ENCODE measurements at regions not wholly inside any gene's neighbourhood (a gene's known extent, or its start where the extent isn't known, plus 50 kb on each side); places are given as distances from the start of the nearest gene placed in this dataset.

DNA sequence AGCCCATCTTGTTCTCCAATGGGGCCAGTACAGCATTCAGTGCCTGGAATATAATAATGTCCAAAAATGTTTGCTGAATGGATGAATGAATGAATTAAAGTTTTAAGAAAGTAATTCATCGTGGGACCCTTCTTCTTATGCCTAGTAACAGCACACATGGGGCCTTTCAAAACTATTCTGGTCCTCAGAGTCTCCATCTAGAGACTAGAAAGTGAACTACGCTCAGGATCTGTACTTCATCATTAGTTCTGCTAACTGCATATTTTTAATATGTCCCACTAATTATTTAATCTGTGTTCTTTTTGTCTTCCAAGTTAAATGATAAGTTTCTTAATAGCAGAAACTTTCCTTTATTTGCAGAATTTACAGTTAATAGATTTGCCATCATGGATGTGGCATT lies 172.5 kb downstream of the SMAD2 start:
- no peaks in the 10 kb centered on the region; the same call in 1 of the 2 replicates for H3K9me3 ChIP-seq (ENCODE audit: insufficient read depth, low read length)
- no peaks in the 10 kb centered on the region for H3F3A ChIP-seq (ENCODE audit: insufficient read depth)
- H3K27ac ChIP-seq (ENCODE audit: low read depth, low read length): no peak overlapping the region
- H3K4me2 ChIP-seq (ENCODE audit: low read depth, low read length, poor library complexity, severe bottlenecking): no peak overlapping the region
- H3K9ac ChIP-seq (ENCODE audit: low read length): no peak overlapping the region
- H3K36me3 ChIP-seq (ENCODE audit: low read length): no peaks in the 10 kb centered on the region
- H4K20me1 ChIP-seq (ENCODE audit: low read depth, low read length): no peaks in the 10 kb centered on the region
- no peaks in the 10 kb centered on the region for H3K79me2 ChIP-seq (ENCODE audit: insufficient read depth, low read length)
- H3K9me2 ChIP-seq (replicated peaks; ENCODE audit: insufficient read depth, low read length): no peaks in the 10 kb centered on the region
- no peak overlapping the region for H2AFZ ChIP-seq (ENCODE audit: low read depth, low read length, severe bottlenecking)
- H3K27me3 ChIP-seq (ENCODE audit: low read length): no peaks in the 10 kb centered on the region
- no peak overlapping the region for H3K4me3 ChIP-seq (ENCODE audit: insufficient read depth, low read length, poor library complexity, severe bottlenecking)
- no peak for TF ChIP-seq EZH2phosphoT487 (conservative IDR thresholded peaks at IDR 0.05; ENCODE audit: low read length)
- peak; percentile 36 for TF ChIP-seq CTCF (IDR thresholded peaks at IDR 0.05; ENCODE audit: insufficient read depth, low read length, poor library complexity, severe bottlenecking)

- no peaks in the 10 kb centered on the region for H3K36me3 ChIP-seq (ENCODE audit: low read length)
- H3K27me3 ChIP-seq (ENCODE audit: low read length): no peaks in the 10 kb centered on the region
- no peaks in the 10 kb centered on the region for H3K79me2 ChIP-seq (ENCODE audit: insufficient read depth, low read length)
- no peaks in the 10 kb centered on the region for H3K9me2 ChIP-seq (replicated peaks; ENCODE audit: insufficient read depth, low read length)
- TF ChIP-seq CTCF (IDR thresholded peaks at IDR 0.05; ENCODE audit: insufficient read depth, low read length, poor library complexity, severe bottlenecking) (peak; percentile 100), EZH2phosphoT487 (conservative IDR thresholded peaks at IDR 0.05; ENCODE audit: low read length) (no peak)
- no peak overlapping the region for H3K27ac ChIP-seq (ENCODE audit: low read depth, low read length)
- no peak overlapping the region for H3K9ac ChIP-seq (ENCODE audit: low read length)
- H3K4me2 ChIP-seq (ENCODE audit: low read depth, low read length, poor library complexity, severe bottlenecking): no peak overlapping the region
- no peaks in the 10 kb centered on the region; the same call in 1 of the 2 replicates for H3K9me3 ChIP-seq (ENCODE audit: insufficient read depth, low read length)
- no peak overlapping the region for H2AFZ ChIP-seq (ENCODE audit: low read depth, low read length, severe bottlenecking)
- H3F3A ChIP-seq (ENCODE audit: insufficient read depth): no peaks in the 10 kb centered on the region
- no peak overlapping the region for H3K4me3 ChIP-seq (ENCODE audit: insufficient read depth, low read length, poor library complexity, severe bottlenecking)
- H4K20me1 ChIP-seq (ENCODE audit: low read depth, low read length): no peaks in the 10 kb centered on the region
These were observed 174.0 kb downstream of the SMAD2 start for GRCh38 chr18:47756364-47757016.

DNA sequence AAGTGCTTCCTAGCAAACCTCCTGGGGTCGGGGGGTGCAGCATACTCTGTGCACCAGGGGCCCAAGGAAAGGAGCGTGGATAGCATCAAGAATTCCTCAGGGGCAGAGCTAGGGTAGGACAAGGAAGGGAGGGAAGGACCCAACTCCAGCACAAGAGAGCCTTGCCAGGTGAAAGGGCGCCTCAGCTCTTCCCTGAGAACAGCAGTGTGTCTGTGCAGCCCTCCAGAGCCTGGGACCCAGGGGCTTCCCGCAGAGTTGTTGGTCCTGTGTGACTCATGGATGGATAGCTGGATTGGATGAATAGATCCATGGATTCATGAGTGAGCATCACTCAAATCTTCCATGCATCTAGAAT lies 175.4 kb downstream of the SMAD2 start:
- TF ChIP-seq EZH2phosphoT487 (conservative IDR thresholded peaks at IDR 0.05; ENCODE audit: low read length) (no peak), CTCF (IDR thresholded peaks at IDR 0.05; ENCODE audit: insufficient read depth, low read length, poor library complexity, severe bottlenecking) (no peak)
- no peak overlapping the region for H3K27ac ChIP-seq (ENCODE audit: low read depth, low read length)
- H4K20me1 ChIP-seq (ENCODE audit: low read depth, low read length): no peaks in the 10 kb centered on the region
- no peaks in the 10 kb centered on the region for H3K9me2 ChIP-seq (replicated peaks; ENCODE audit: insufficient read depth, low read length)
- no peaks in the 10 kb centered on the region for H3K79me2 ChIP-seq (ENCODE audit: insufficient read depth, low read length)
- H3K27me3 ChIP-seq (ENCODE audit: low read length): no peaks in the 10 kb centered on the region
- H3K36me3 ChIP-seq (ENCODE audit: low read length): no peaks in the 10 kb centered on the region
- no peak overlapping the region for H3K4me2 ChIP-seq (ENCODE audit: low read depth, low read length, poor library complexity, severe bottlenecking)
- no peak overlapping the region for H2AFZ ChIP-seq (ENCODE audit: low read depth, low read length, severe bottlenecking)
- no peaks in the 10 kb centered on the region; the same call in 1 of the 2 replicates for H3K9me3 ChIP-seq (ENCODE audit: insufficient read depth, low read length)
- no peaks in the 10 kb centered on the region for H3F3A ChIP-seq (ENCODE audit: insufficient read depth)
- H3K9ac ChIP-seq (ENCODE audit: low read length): no peak overlapping the region
- H3K4me3 ChIP-seq (ENCODE audit: insufficient read depth, low read length, poor library complexity, severe bottlenecking): no peak overlapping the region
